ENCODE measurements at regions not wholly inside any gene's neighbourhood (a gene's known extent, or its start where the extent isn't known, plus 50 kb on each side); places are given as distances from the start of the nearest gene placed in this dataset.

DNA sequence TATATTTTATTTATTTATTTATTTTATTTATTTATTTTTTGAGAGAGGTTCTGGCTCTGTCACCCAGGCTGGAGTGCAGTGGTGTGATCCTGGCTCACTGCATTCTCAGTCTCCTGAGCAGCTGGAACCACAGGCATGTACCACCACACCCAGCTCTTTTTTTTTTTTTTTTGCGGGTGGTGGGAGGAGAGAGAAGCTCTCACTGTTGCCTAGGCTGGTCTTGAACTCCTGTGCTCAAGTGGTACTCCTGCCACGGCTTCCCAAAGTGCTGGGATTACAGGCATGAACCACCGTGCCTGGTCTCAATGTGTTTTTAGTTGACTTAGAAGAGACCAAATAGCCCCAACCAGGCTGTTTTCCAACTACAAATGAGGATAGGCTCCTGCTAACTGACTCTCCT lies 80.7 kb downstream of the PDCL3 start:
- peaks cover 9% of the 10 kb centered on the region for H3K4me1 ChIP-seq (ENCODE audit: control insufficient read depth, insufficient read depth, low read length)
- WGBS (ENCODE audit: insufficient coverage), result no CpG with 5 or more reads among the region's 3 CpGs
- no peak for DNase-seq
- H3K4me3 ChIP-seq (ENCODE audit: low read length), result no peak overlapping the region
- H3K36me3 ChIP-seq (ENCODE audit: control insufficient read depth, insufficient read depth, low read length), result no peaks in the 10 kb centered on the region
- no peak overlapping the region for H3K27ac ChIP-seq (ENCODE audit: low read length)
- no peaks in the 10 kb centered on the region for H3K9me3 ChIP-seq (replicated peaks; ENCODE audit: control insufficient read depth, low read depth, low read length)
- peaks cover 2% of the 10 kb centered on the region for H3K27me3 ChIP-seq (ENCODE audit: control insufficient read depth, insufficient read depth, low read length)

DNA sequence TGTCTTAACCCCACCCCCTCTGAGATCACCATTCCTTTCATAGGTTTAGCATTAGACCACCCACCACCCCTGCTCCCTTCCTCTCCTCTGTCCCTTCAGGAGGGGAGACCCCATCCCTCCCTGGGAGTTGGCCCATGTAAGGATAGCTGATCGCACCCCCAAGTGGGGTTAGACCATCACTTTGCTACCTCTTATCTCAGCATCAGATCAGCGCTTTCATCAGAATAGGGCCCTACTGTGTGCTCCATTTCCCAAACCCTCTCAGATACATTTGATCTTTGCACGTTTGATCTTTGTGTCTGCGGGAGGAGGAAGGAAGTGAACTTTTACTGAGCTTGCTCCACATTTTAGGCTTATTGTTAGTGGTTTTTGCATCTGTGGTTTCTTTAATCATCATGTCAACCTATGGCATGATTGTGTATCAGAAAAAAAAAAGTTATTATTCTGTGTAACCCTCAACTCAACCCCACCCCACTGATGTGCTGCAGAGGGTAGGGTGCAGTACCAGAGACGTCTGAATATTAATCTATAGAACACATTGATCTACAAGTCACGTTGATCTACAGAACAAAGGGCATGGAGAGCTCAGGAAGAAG lies 81.2 kb downstream of the PDCL3 start:
- Histone ChIP-seq H3K9me3 (replicated peaks; ENCODE audit: control insufficient read depth, low read depth, low read length) (no peaks in the 10 kb centered on the region), H3K4me1 (ENCODE audit: control insufficient read depth, insufficient read depth, low read length) (peaks cover 9% of the 10 kb centered on the region), H3K4me3 (ENCODE audit: low read length) (no peak overlapping the region), H3K27ac (ENCODE audit: low read length) (no peak overlapping the region), H3K36me3 (ENCODE audit: control insufficient read depth, insufficient read depth, low read length) (no peaks in the 10 kb centered on the region), H3K27me3 (ENCODE audit: control insufficient read depth, insufficient read depth, low read length) (peaks cover 2% of the 10 kb centered on the region)
- WGBS (ENCODE audit: insufficient coverage), result 100% methylated on average over 1 of the region's 6 CpGs
- no peak for DNase-seq

DNA sequence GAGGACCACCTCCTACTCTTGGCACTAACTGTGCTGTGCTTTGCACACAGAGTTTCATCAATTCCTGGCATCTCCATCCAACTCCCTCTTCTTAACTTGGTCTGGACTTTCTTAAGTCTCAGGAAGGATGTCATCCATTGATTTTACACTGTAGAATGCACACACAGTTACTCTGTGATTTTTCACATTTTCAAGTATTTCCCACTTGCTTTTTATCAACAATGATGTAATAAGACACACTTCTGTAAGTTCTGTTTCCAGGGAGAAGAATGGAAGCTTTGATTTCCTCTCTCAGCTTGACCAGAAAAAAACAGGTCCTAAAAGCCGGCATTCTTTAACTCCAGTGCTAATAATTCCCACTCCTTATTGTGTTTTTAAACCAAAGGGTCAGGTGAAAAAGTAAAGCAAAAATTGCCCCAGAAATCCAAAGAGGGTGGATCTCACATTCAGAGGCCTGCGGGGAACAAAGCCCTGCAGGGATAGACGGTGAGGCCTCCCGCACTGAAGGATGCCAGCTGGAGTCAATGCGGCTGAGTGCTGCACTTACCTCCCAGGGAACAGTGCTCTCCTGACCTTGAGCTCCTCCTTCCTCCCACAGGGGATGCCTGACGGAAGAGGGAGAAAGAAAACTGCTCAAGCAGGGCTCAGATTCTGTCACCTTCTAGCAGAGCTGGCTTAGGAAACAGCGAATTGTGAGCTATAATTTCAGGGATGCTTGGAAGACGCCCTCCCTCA lies 83.1 kb downstream of the PDCL3 start:
- Histone ChIP-seq H3K27me3 (ENCODE audit: control insufficient read depth, insufficient read depth, low read length) (no peaks in the 10 kb centered on the region), H3K4me3 (ENCODE audit: low read length) (no peak overlapping the region)
- WGBS (ENCODE audit: insufficient coverage), result 61% methylated on average over 3 of the region's 8 CpGs

DNA sequence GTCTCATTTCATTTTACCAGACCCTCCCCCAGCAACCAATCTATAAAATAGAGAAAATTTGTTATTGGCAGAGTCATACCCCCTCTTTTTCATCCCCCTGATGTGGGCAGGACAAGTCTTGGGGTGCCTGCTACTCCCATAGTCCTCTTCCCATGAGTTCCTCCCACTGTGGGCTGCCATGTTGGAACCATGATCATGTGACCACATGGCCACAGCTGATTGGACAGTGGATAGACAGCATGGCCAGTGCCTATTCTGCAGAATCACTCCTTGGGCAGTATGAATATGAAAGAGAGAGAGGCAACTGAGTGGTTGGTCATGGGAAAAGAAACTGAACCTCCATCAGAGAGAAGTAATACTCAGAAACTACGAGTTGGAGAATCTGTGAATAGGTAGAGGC lies 84.9 kb downstream of the PDCL3 start:
- Histone ChIP-seq H3K36me3 (ENCODE audit: control insufficient read depth, insufficient read depth, low read length) (no peaks in the 10 kb centered on the region), H3K4me1 (ENCODE audit: control insufficient read depth, insufficient read depth, low read length) (no peaks in the 10 kb centered on the region), H3K9me3 (replicated peaks; ENCODE audit: control insufficient read depth, low read depth, low read length) (no peaks in the 10 kb centered on the region), H3K27ac (ENCODE audit: low read length) (no peak overlapping the region), H3K27me3 (ENCODE audit: control insufficient read depth, insufficient read depth, low read length) (no peaks in the 10 kb centered on the region), H3K4me3 (ENCODE audit: low read length) (no peak overlapping the region)
- 83% methylated on average over 1 of the region's 1 CpG for WGBS (ENCODE audit: insufficient coverage)
- DNase-seq, result no peak

More for the DNA sequence above, 83.1 kb downstream of the PDCL3 start:
- Histone ChIP-seq H3K36me3 (ENCODE audit: control insufficient read depth, insufficient read depth, low read length) (no peaks in the 10 kb centered on the region), H3K4me1 (ENCODE audit: control insufficient read depth, insufficient read depth, low read length) (peaks cover 4% of the 10 kb centered on the region), H3K27ac (ENCODE audit: low read length) (no peak overlapping the region), H3K9me3 (replicated peaks; ENCODE audit: control insufficient read depth, low read depth, low read length) (no peaks in the 10 kb centered on the region)
- no peak for DNase-seq

DNA sequence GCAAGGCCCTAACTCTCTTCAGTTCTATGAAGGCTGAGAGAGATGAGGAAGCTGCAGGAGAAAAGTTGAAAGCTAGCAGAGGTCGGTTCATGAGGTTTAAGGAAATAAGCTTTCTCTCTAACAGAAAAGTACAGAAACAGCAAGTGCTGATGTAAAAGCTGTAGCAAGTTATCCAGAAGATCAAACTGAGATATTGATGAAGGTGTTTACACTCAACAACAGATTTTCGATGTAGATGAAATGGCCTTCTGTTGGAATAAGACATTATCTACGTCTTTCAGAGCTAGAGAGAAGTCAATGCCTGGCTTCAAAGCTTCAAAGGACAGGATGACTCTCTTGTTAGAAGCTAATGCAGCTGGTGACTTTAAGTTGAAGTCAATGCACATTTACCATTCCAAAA lies 87.4 kb downstream of the PDCL3 start:
- Histone ChIP-seq H3K9me3 (replicated peaks; ENCODE audit: control insufficient read depth, low read depth, low read length) (no peaks in the 10 kb centered on the region), H3K4me1 (ENCODE audit: control insufficient read depth, insufficient read depth, low read length) (no peaks in the 10 kb centered on the region), H3K27me3 (ENCODE audit: control insufficient read depth, insufficient read depth, low read length) (no peaks in the 10 kb centered on the region), H3K36me3 (ENCODE audit: control insufficient read depth, insufficient read depth, low read length) (no peaks in the 10 kb centered on the region), H3K4me3 (ENCODE audit: low read length) (no peak overlapping the region), H3K27ac (ENCODE audit: low read length) (no peak overlapping the region)
- 80% methylated on average over 1 of the region's 3 CpGs for WGBS (ENCODE audit: insufficient coverage)
- no peak for DNase-seq

- Histone ChIP-seq H3K27ac (ENCODE audit: low read length) (no peak overlapping the region), H3K9me3 (replicated peaks; ENCODE audit: control insufficient read depth, low read depth, low read length) (no peaks in the 10 kb centered on the region), H3K4me3 (ENCODE audit: low read length) (no peak overlapping the region), H3K36me3 (ENCODE audit: control insufficient read depth, insufficient read depth, low read length) (no peaks in the 10 kb centered on the region), H3K27me3 (ENCODE audit: control insufficient read depth, insufficient read depth, low read length) (no peaks in the 10 kb centered on the region), H3K4me1 (ENCODE audit: control insufficient read depth, insufficient read depth, low read length) (no peaks in the 10 kb centered on the region)
- no peak for DNase-seq
- WGBS (ENCODE audit: insufficient coverage), result 80% methylated on average over 3 of the region's 7 CpGs
Observed at GRCh38 chr2:100653449-100654035, 90.7 kb downstream of the PDCL3 start.

DNA sequence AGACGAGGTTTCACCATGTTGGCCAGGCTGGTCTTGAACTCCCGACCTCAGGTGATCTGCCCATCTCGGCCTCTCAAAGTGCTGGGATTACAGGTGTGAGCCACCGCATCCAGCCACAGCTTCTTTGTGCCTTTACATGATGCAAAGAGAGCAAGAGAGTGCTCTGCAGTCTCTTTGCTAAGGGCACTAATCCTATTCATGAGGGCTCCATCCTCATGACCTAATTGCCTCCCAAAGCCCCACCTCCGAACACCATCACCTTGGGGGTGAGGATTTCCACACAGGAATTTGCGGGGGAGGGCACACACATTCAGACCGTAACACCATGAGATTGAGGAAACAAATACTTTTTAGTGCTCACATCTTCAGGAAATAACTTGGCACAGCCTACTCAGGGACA lies 91.8 kb downstream of the PDCL3 start:
- WGBS (ENCODE audit: insufficient coverage), result 100% methylated on average over 3 of the region's 7 CpGs
- Histone ChIP-seq H3K36me3 (ENCODE audit: control insufficient read depth, insufficient read depth, low read length) (no peaks in the 10 kb centered on the region), H3K27me3 (ENCODE audit: control insufficient read depth, insufficient read depth, low read length) (no peaks in the 10 kb centered on the region), H3K4me3 (ENCODE audit: low read length) (no peak overlapping the region), H3K4me1 (ENCODE audit: control insufficient read depth, insufficient read depth, low read length) (no peaks in the 10 kb centered on the region), H3K9me3 (replicated peaks; ENCODE audit: control insufficient read depth, low read depth, low read length) (no peaks in the 10 kb centered on the region), H3K27ac (ENCODE audit: low read length) (no peak overlapping the region)
- DNase-seq, result no peak

DNA sequence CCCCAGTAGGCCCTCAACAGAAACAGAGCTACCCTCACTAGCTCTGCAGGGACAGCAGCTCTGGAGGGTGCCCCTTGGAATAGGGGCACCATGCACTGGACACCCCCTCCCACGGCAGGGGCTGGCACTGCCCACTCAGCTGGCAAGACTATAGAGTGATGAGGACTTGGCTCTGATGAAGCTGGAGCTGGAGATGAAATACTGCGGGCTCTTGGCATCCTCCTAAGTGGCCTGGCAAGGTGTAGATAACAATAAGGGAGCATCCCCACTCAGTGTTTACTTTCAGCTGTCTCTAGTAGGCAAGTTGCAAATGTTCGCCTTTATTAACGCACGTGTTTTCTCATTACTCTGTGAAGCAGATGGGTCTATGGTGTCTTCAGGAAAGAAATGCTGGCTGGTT lies 92.7 kb downstream of the PDCL3 start:
- Histone ChIP-seq H3K9me3 (replicated peaks; ENCODE audit: control insufficient read depth, low read depth, low read length) (no peaks in the 10 kb centered on the region), H3K36me3 (ENCODE audit: control insufficient read depth, insufficient read depth, low read length) (no peaks in the 10 kb centered on the region), H3K4me3 (ENCODE audit: low read length) (no peak overlapping the region), H3K27ac (ENCODE audit: low read length) (no peak overlapping the region), H3K4me1 (ENCODE audit: control insufficient read depth, insufficient read depth, low read length) (no peaks in the 10 kb centered on the region), H3K27me3 (ENCODE audit: control insufficient read depth, insufficient read depth, low read length) (no peaks in the 10 kb centered on the region)
- DNase-seq, result no peak
- 81% methylated on average over 3 of the region's 5 CpGs for WGBS (ENCODE audit: insufficient coverage)

DNA sequence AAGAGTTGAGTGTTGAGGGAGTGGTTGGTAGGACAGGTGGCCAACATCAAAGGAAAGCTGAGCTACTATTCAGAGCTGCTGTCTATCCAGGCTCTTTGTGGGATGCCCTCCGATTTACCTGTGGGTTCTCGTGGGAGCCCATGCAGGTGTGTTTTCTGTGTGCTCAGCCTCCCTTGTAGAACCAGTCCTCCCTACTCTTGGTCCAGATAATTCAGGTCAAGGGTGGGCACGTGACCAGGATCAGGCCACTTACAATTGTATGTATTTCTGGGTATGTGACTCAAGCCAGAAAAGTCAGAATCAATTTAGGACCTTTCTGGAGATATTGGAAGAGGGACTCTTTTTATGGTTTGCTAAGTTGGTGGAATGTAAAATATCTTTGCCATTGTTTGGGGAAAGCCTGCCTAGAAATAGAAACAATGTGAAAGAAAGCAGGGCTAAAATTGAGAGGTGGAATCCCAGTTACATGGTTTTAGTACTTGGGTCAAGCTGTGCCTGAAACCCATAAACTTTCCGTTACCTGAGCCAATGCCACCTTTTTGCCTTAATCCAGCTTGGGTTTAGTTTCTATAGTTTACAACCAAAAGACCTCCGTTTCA lies 93.2 kb downstream of the PDCL3 start:
- no peaks in the 10 kb centered on the region for H3K4me1 ChIP-seq (ENCODE audit: control insufficient read depth, insufficient read depth, low read length)
- no peaks in the 10 kb centered on the region for H3K36me3 ChIP-seq (ENCODE audit: control insufficient read depth, insufficient read depth, low read length)
- no peaks in the 10 kb centered on the region for H3K27me3 ChIP-seq (ENCODE audit: control insufficient read depth, insufficient read depth, low read length)
- no peak overlapping the region for H3K4me3 ChIP-seq (ENCODE audit: low read length)
- no peak overlapping the region for H3K27ac ChIP-seq (ENCODE audit: low read length)
- no peak for DNase-seq
- WGBS (ENCODE audit: insufficient coverage), result no CpG with 5 or more reads among the region's 5 CpGs
- no peaks in the 10 kb centered on the region for H3K9me3 ChIP-seq (replicated peaks; ENCODE audit: control insufficient read depth, low read depth, low read length)

GRCh38 chr2:100658017-100658416 lies 95.2 kb downstream of the PDCL3 start:
- H3K36me3 ChIP-seq (ENCODE audit: control insufficient read depth, insufficient read depth, low read length), result no peaks in the 10 kb centered on the region
- H3K27ac ChIP-seq (ENCODE audit: low read length), result no peak overlapping the region
- no peaks in the 10 kb centered on the region for H3K9me3 ChIP-seq (replicated peaks; ENCODE audit: control insufficient read depth, low read depth, low read length)
- no peak for DNase-seq
- no peak overlapping the region for H3K4me3 ChIP-seq (ENCODE audit: low read length)
- WGBS (ENCODE audit: insufficient coverage), result no CpG with 5 or more reads among the region's 4 CpGs
- H3K27me3 ChIP-seq (ENCODE audit: control insufficient read depth, insufficient read depth, low read length), result no peaks in the 10 kb centered on the region
- no peaks in the 10 kb centered on the region for H3K4me1 ChIP-seq (ENCODE audit: control insufficient read depth, insufficient read depth, low read length)

Data from muscle of leg (tissue), 3 donors.